Activated naive CD4-positive, alpha-beta T cell treated with anti-CD3 and anti-CD28 coated beads, Interleukin-2, amount 50 U/mL, for 24 hours (primary cell): ENCODE measurements at regions not wholly inside any gene's neighbourhood (a gene's known extent, or its start where the extent isn't known, plus 50 kb on each side); places are given as distances from the start of the nearest gene placed in this dataset.
A peak's percentile ranks its signal among the peaks of the same experiment; 100 is the strongest.
"Not testable (repeated sequence)": the region's sequence is repeated elsewhere in the genome, so short reads cannot be mapped to it uniquely, and the experiment has no call there.

Experiments
- H3K27ac Mint-ChIP-seq: one replicate; pipeline ENCODE4 v1.8.0; 2021; ENCODE audit warnings: mild to moderate bottlenecking, mixed read lengths
- H3K27me3 Mint-ChIP-seq: one replicate; pipeline ENCODE4 v1.8.0; 2021; ENCODE audit warnings: mixed read lengths
- H3K36me3 Mint-ChIP-seq: one replicate; pipeline ENCODE4 v1.8.0; 2021; ENCODE audit warnings: mixed read lengths
- H3K4me1 Mint-ChIP-seq: one replicate; pipeline ENCODE4 v1.8.0; 2021; ENCODE audit warnings: mixed read lengths
- H3K4me3 Mint-ChIP-seq: one replicate; pipeline ENCODE4 v1.8.0; 2021; ENCODE audit warnings: mild to moderate bottlenecking, mixed read lengths
- H3K9me3 Mint-ChIP-seq: one replicate; pipeline ENCODE4 v1.8.0; 2021; ENCODE audit warnings: mixed read lengths

DNA sequence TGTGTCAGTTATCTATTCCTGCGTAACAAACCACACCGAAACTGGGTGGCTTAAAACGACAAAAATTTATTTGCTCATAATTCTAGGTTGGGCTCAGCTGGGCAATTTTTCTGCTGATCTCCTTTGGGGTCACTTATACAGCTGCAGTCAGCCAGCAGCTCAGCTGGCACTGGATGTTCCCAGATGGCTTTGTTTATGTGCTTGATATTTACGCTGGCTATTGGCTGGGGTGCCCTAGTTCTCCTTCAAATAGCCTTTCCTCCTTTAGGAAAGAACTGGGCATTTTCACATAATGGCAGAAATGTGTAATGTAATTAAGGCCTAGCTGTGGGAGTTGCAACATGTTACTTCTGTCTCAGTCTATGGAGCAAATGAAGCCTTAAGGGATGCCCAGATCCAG lies 142.2 kb downstream of the B3GNT2 start:
- Mint-ChIP-seq H3K27me3 (no peaks in the 10 kb centered on the region), H3K4me1 (no peaks in the 10 kb centered on the region), H3K4me3 (no peak overlapping the region), H3K36me3 (no peaks in the 10 kb centered on the region), H3K27ac (peak overlapping the region; percentile 23), H3K9me3 (no peaks in the 10 kb centered on the region)

DNA sequence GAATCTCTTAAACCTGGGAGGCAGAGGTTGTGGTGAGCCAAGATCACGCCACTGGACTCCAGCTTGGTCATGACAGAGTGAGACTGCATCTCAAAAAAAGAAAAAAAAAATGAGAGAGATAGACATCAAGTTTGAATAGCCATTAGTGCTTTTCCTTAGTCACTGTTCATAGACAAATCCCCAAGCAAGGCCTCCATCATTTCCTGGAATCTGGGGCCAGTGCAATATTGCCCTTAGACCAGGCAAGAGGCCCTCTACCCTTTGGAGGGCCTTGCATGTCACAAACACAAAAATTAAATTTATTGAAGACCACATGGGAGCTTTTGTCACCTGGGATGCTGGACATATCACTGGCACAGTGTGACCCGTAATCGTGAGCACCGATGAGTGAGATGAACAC lies 141.5 kb downstream of the B3GNT2 start:
- Mint-ChIP-seq H3K4me3 (no peak overlapping the region), H3K36me3 (no peaks in the 10 kb centered on the region), H3K9me3 (no peaks in the 10 kb centered on the region), H3K4me1 (no peaks in the 10 kb centered on the region), H3K27ac (no peak overlapping the region), H3K27me3 (no peaks in the 10 kb centered on the region)

DNA sequence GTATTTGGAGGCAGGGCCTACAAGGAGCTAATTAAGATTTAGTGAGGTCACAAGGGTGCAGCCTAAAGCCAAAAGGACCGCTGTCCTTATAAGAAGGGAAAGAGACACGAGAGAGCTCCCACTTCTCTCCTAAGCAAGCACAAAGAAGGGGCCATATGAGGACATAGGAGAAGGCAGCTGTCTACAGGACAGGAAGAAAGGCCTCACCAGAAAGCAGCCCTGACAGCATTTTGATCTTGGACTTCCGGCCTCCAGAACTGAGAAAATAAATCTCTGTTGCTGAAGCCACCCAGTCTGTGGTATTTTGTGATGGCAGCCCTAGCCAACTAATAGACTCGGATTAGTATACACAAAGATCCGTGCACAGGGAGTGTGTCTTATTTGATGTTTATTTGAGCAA lies 139.7 kb downstream of the B3GNT2 start:
- Mint-ChIP-seq H3K27me3 (no peaks in the 10 kb centered on the region), H3K4me1 (no peaks in the 10 kb centered on the region), H3K27ac (no peak overlapping the region), H3K36me3 (no peaks in the 10 kb centered on the region), H3K4me3 (no peak overlapping the region), H3K9me3 (no peaks in the 10 kb centered on the region)

DNA sequence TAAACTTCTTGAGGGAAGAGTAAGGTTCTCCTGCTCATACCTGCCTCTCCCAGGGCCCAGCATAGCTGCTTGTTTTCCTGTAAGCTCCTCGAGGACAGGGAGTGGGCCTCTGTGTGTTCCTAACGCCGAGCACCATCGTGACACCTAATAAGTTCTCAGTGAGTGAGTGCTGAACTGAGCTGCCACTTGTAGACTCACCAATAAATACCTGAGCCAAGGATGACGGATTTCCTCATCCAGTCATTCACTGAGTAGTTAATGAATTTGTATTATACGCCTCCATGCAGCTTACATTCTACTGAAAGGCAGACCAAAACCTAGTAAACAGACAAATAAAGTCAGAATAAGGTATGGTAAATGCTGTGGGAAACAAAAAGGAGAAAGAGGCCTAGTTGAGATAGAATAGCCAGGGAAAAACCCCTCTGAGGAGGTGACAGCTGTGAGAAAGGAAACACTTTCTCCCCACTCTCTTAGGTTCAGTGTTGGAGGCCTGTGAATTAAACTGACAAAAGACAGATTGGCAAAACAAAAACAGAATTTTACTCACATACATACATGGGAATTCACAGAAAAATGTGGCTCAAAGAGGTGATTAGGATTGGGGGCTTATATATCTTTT lies 138.6 kb downstream of the B3GNT2 start:
- Mint-ChIP-seq H3K27me3 (no peaks in the 10 kb centered on the region), H3K9me3 (no peaks in the 10 kb centered on the region), H3K4me3 (no peak overlapping the region), H3K36me3 (no peaks in the 10 kb centered on the region), H3K27ac (peak overlapping the region; percentile 66), H3K4me1 (no peaks in the 10 kb centered on the region)

DNA sequence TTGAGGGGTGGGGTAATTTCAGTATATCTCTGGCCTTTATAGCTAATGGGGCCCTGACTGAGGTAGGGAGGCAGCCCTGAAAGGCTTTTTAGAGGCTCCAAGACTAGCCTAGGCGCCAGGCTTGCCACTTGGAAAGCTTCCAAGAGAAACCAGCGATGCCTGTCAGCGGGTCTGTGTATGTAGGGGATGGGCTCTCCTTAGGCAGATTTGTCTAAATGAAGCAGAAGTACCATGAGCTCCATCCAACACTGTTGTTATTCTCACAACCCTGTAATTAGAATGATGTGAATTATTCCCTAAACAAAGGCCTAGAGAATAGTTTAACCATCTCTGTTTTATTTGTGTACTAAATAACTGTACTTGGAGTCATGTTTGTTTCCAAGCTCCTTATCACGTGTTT lies 138.1 kb downstream of the B3GNT2 start:
- Mint-ChIP-seq H3K9me3 (no peaks in the 10 kb centered on the region), H3K4me1 (no peaks in the 10 kb centered on the region), H3K4me3 (no peak overlapping the region), H3K27ac (no peak overlapping the region), H3K27me3 (no peaks in the 10 kb centered on the region), H3K36me3 (no peaks in the 10 kb centered on the region)

DNA sequence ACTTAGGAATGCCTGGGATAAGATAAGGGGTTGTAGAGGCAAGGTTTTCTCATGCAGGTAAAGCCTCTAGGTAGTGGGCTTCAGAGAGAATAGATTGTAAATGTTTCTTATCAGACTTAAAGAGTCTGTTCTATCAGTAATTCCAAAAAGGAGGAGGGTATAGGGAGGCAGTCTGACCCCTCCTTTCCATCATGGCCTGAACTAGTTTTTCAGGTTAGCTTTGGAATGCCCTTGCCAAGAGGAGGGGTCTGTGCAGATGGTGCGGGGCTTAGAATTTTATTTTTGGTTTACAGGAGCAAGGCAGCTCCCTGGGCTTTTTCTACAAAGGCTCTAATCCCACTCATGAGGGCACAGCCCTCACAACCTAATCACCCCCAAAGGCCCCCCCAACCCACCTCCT lies 135.0 kb downstream of the B3GNT2 start:
- Mint-ChIP-seq H3K4me3 (no peak overlapping the region), H3K27ac (no peak overlapping the region), H3K4me1 (no peaks in the 10 kb centered on the region), H3K27me3 (no peaks in the 10 kb centered on the region), H3K36me3 (no peaks in the 10 kb centered on the region), H3K9me3 (no peaks in the 10 kb centered on the region)

DNA sequence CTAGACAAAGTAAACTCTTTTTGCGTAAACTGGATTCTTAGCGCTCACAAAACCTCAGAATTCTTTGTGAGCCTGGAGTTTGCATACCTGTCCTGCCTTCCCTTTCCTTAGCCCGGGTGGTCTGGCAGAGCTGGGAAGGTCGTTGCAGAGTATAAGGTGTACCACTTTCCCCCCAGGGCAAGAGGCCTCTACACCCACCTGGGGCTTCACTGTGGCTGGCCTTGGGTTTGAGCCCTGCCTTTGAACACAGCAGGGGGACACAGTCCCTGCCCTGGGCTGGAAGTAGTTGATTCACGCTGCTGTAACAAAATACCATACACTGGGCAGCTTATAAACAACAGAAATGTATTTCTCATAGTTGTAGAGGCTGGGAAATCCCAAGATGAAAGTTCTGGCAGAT lies 133.9 kb downstream of the B3GNT2 start:
- H3K36me3 Mint-ChIP-seq, result no peaks in the 10 kb centered on the region
- H3K9me3 Mint-ChIP-seq, result no peaks in the 10 kb centered on the region
- no peaks in the 10 kb centered on the region for H3K27me3 Mint-ChIP-seq
- H3K27ac Mint-ChIP-seq, result no peak overlapping the region
- H3K4me1 Mint-ChIP-seq, result no peaks in the 10 kb centered on the region
- H3K4me3 Mint-ChIP-seq, result no peak overlapping the region

DNA sequence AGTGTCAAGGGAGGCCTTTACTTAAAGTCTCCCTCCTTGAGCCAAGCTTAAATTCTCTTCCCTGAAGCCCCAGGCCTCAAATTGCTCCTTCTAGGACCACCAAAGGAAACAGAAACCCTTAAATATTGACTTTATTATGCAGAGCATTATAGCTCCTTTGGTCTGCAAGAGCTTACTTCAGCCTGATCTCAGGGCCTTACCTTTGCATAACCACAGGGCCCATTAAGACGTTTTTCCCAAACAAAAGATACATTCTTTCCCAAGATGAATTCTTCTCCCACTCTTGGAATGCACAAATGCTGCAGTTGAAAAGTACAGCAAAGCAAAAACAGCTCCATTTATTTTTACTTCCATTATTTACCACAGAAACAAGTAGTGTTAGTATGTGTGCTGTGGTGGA lies 130.8 kb downstream of the B3GNT2 start:
- H3K9me3 Mint-ChIP-seq, result no peaks in the 10 kb centered on the region
- H3K4me3 Mint-ChIP-seq, result no peak overlapping the region
- H3K27me3 Mint-ChIP-seq, result no peaks in the 10 kb centered on the region
- no peaks in the 10 kb centered on the region for H3K36me3 Mint-ChIP-seq
- no peaks in the 10 kb centered on the region for H3K4me1 Mint-ChIP-seq
- H3K27ac Mint-ChIP-seq, result no peak overlapping the region

DNA sequence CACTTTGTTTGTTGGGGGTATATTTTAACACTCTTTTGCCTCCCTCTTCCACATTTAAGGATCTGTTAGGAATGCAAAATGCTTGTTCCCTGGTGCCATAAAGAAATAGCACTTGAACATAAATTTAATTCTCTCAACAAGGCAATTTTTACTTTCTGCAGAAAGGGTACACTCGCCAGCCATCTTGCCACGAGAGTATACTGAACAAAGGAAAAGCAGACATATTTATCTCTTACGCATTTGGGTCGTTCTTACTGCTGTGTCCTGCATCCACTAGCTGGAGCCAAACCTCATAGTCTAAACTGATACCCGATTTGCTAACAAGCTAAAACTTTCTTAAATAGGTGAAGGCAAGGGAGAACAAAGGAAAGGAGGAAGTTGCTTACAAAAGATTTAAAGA lies 129.5 kb downstream of the B3GNT2 start:
- H3K36me3 Mint-ChIP-seq, result no peaks in the 10 kb centered on the region
- no peaks in the 10 kb centered on the region for H3K27me3 Mint-ChIP-seq
- no peaks in the 10 kb centered on the region for H3K4me1 Mint-ChIP-seq
- no peak overlapping the region for H3K4me3 Mint-ChIP-seq
- H3K27ac Mint-ChIP-seq, result no peak overlapping the region
- no peaks in the 10 kb centered on the region for H3K9me3 Mint-ChIP-seq

DNA sequence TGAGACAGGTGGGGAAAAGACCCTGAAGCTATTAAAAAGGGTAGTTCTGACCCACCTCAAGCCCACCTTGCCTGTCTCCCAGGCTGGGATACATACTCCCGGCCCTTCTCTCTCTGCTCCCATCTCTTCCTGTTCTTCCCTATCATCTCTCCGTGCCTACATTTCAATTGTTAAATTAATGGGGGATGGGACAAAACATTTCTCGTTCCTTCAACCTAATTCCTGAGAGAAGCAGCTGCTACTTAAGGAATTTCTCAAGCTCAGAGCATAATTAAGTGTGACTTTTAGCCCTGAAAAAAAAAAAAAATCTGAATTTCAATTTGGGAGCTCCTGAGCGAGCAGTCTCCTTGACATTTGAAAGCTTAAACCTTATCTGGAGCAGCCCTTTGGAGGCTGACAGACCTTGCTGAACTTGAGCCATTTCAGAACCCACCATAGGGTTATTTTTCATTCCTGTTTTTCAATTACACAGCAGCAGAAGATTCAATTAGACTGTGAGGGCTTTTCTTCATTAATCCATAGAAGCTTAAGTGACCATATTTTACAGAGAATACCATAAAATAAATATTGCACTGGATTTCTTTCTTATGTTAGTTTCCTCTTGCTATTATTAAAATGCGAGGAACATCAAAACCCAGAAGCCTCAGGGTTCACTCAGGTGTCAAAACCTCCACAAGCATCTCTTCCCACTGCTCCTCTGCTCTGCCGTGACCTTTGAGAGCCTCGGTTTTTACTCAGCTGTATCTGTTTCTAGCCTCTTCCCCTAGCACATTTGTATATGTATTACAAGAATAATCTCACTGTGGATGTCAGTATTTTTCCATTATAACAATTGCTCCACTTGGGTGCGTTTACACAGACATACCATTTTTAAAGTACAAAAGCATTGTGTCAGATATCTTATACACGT lies 125.7 kb downstream of the B3GNT2 start:
- Mint-ChIP-seq H3K36me3 (no peaks in the 10 kb centered on the region), H3K4me3 (no peak overlapping the region), H3K27ac (no peak overlapping the region), H3K9me3 (no peaks in the 10 kb centered on the region), H3K4me1 (no peaks in the 10 kb centered on the region), H3K27me3 (no peaks in the 10 kb centered on the region)

DNA sequence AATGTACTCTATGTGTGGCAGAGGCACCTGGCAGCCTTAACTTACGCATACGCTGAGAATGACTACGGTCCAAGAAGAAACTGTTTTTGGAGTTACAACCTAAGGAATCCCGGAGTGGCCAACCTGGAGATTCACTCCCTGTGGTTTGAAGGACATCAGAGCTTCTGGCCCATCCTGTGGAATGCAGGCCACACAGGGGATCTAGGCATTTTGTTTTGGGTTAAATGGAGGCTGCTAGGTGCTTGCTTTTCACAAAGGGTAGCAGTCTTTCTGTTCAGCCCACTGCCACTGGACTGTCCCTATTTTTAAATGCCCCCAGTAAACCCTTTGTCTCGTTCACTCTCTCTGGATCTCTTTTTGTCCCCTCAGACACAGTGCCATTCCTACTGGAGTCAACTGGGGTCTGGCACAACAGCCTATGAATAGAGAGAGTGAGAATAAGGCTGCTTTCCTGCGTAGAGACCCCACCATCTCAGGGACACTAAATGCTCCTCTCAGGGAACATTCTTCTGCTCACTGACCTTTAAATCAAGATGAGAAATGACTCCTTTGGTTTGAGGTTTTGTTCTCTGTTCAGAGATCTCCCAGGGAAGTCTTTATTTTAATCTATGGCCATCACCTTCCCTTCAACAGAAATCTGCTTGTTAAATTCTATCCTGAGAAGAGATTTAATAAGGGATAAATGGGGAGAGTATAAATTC lies 124.9 kb downstream of the B3GNT2 start:
- H3K27ac Mint-ChIP-seq, result no peak overlapping the region
- H3K27me3 Mint-ChIP-seq, result no peaks in the 10 kb centered on the region
- H3K9me3 Mint-ChIP-seq, result no peaks in the 10 kb centered on the region
- no peaks in the 10 kb centered on the region for H3K36me3 Mint-ChIP-seq
- H3K4me1 Mint-ChIP-seq, result no peaks in the 10 kb centered on the region
- H3K4me3 Mint-ChIP-seq, result no peak overlapping the region

DNA sequence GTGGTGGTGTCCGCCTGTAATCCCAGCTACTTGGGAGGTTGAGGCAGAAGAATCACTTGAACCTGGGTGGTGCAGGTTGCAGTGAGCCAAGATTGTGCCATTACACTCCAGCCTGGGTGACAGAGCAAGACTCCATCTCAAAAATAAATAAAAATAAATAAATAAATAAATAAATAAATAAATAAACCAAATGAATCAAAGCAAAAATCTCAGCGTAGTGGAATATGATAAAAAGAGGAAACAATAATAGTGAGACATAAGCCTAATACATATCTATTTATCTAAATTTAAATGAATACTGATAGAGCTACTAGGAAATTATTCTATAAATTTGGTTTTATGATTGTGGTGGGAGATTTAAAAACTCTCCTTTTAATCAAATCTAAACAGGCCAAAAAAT lies 124.2 kb downstream of the B3GNT2 start:
- H3K4me1 Mint-ChIP-seq, H3K27me3 Mint-ChIP-seq, H3K36me3 Mint-ChIP-seq, H3K27ac Mint-ChIP-seq, H3K9me3 Mint-ChIP-seq, H3K4me3 Mint-ChIP-seq: not testable (repeated sequence)

DNA sequence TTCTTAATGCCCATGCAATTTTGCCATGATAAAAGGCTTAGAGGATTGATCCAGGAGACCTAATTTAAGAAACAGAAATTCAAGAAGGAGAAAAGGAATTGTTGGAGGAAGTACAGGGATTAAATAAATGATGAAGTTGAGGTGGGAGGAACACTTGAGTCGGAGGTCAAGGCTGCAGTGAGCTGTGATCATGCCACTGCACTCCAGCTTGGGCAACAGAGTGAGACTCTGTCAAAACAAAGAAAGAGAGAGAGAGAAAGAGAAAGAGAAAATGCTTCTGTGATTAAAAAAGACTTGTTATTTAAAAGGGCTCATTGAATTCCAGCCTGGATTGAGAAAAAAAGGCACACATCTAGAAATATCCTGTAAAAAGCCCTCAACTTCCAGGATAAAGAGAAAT lies 123.2 kb downstream of the B3GNT2 start:
- H3K9me3 Mint-ChIP-seq, result no peaks in the 10 kb centered on the region
- H3K27me3 Mint-ChIP-seq, result no peaks in the 10 kb centered on the region
- no peaks in the 10 kb centered on the region for H3K36me3 Mint-ChIP-seq
- H3K27ac Mint-ChIP-seq, result no peak overlapping the region
- no peak overlapping the region for H3K4me3 Mint-ChIP-seq
- peaks cover 7% of the 10 kb centered on the region for H3K4me1 Mint-ChIP-seq

DNA sequence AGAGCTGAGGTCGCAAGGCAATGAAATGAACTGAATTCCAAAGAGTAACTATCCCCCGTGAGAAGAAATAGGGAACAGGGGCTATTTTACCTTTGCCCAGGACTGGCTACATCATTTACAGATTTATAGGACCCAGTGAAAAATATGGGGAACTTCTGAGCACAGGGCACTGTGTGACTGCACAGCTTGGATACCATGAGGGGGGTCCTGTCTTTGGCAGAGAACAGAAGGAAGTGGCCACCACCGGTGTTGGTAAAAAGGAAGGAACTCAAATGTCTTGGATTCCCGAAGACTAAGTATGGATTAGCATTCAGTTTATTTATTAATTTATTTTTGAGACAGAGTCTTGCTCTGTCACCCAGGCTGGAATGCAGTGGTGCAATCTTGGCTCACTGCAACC lies 119.6 kb downstream of the B3GNT2 start:
- no peak overlapping the region for H3K4me3 Mint-ChIP-seq
- no peaks in the 10 kb centered on the region for H3K27me3 Mint-ChIP-seq
- H3K4me1 Mint-ChIP-seq, result peaks cover 15% of the 10 kb centered on the region

DNA sequence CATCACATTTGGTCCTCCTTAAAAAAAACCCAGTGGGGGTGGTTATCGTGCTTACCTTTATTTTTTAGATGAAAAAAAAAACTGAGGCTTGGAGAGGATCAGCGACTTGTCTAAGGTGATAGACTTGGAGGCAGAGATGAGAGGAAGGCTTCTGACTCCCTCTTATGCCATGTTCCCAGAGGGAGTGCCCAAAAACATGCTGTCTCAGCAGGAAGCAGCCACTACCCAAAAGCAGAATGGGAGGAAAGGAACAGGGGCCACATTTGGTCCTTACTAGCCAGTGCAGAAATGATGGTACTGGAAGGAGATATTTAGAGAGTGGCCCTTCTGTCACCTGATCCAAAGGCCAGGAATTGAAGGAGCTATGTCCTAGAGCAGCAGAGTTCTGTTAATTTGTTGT lies 118.4 kb downstream of the B3GNT2 start:
- Mint-ChIP-seq H3K27me3 (no peaks in the 10 kb centered on the region), H3K4me1 (peaks cover 27% of the 10 kb centered on the region), H3K9me3 (no peaks in the 10 kb centered on the region), H3K4me3 (no peak overlapping the region), H3K27ac (no peak overlapping the region), H3K36me3 (no peaks in the 10 kb centered on the region)

More for the DNA sequence above, 119.6 kb downstream of the B3GNT2 start:
- Mint-ChIP-seq H3K27ac (no peak overlapping the region), H3K36me3 (no peaks in the 10 kb centered on the region), H3K9me3 (no peaks in the 10 kb centered on the region)
